HL-60 (cell line): ENCODE measurements at regions not wholly inside any gene's neighbourhood (a gene's known extent, or its start where the extent isn't known, plus 50 kb on each side); places are given as distances from the start of the nearest gene placed in this dataset.
A peak's percentile ranks its signal among the peaks of the same experiment; 100 is the strongest.

Experiments used
- DNase-seq, 2 experiments: peaks; one replicate each; pipeline ENCODE4 v3.0.0-alpha.2; 2010 to 2020; ENCODE audit warnings: low read depth in 1 of 2, low spot score in 1 of 2
- H3K27ac ChIP-seq: fragments of 250-450 bp; sonication (Bioruptor Pico); replicated peaks from 2 replicates; pipeline ENCODE4 v1.5.1; 2020; ENCODE audit warnings: mild to moderate bottlenecking, moderate library complexity
- H3K27me3 ChIP-seq: fragments of 250-450 bp; sonication (Bioruptor Pico); 2 replicates; pipeline ENCODE4 v1.5.1; 2021; ENCODE audit warnings: mild to moderate bottlenecking, moderate library complexity; ENCODE audit not compliant: insufficient read depth, poor library complexity, severe bottlenecking
- H3K4me3 ChIP-seq: replicated peaks from 2 replicates; pipeline ENCODE4 v1.5.1; 2011; ENCODE audit warnings: mild to moderate bottlenecking, control low read depth, low read length; ENCODE audit not compliant: insufficient read depth
- GABPA ChIP-seq: IDR thresholded peaks from 2 replicates; pipeline ENCODE4 v1.6.1; 2012; ENCODE audit warnings: low read depth
- POLR2AphosphoS5 ChIP-seq: IDR thresholded peaks from 2 replicates; pipeline ENCODE4 v1.6.1; 2012; ENCODE audit warnings: low read depth
- SPI1 ChIP-seq: IDR thresholded peaks from 2 replicates; pipeline ENCODE4 v1.6.1; 2012; ENCODE audit warnings: low read depth, mild to moderate bottlenecking, borderline replicate concordance
- TF ChIP-seq, protein P1 (sequence below): IDR thresholded peaks from one replicate; pipeline ENCODE4 v1.5.1; 2011; ENCODE audit warnings: low read length, control low read depth, inconsistent platforms; ENCODE audit not compliant: insufficient read depth
- TF ChIP-seq, protein P2 (sequence below): IDR thresholded peaks from 2 replicates; pipeline ENCODE4 v1.6.1; 2012; ENCODE audit warnings: low read depth; ENCODE audit not compliant: insufficient replicate concordance

DNA sequence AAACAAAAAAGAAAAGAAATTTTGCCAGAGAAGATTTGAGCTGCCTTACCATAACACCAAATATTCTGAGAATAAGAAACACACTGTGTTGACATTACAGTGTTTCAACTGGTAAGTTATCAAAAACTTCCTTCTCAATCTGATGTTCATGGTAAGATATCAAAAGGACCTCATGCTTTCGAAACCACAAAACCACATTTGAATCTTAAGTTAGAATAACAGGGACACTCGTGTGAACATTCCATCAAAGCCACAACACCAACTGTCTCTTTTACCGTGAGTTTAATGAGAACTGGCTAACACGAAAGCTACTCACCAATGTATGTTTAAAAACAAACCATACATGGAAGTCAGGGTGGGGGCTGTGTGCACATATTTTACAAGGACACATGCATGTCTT is 73.0 kb upstream of the OPRM1 start:
- Histone ChIP-seq H3K27ac (no peak overlapping the region), H3K27me3 (no peaks in the 10 kb centered on the region), H3K4me3 (no peak overlapping the region)
- TF ChIP-seq, protein P1, sequence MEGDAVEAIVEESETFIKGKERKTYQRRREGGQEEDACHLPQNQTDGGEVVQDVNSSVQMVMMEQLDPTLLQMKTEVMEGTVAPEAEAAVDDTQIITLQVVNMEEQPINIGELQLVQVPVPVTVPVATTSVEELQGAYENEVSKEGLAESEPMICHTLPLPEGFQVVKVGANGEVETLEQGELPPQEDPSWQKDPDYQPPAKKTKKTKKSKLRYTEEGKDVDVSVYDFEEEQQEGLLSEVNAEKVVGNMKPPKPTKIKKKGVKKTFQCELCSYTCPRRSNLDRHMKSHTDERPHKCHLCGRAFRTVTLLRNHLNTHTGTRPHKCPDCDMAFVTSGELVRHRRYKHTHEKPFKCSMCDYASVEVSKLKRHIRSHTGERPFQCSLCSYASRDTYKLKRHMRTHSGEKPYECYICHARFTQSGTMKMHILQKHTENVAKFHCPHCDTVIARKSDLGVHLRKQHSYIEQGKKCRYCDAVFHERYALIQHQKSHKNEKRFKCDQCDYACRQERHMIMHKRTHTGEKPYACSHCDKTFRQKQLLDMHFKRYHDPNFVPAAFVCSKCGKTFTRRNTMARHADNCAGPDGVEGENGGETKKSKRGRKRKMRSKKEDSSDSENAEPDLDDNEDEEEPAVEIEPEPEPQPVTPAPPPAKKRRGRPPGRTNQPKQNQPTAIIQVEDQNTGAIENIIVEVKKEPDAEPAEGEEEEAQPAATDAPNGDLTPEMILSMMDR: no peak
- no peak for TF ChIP-seq POLR2AphosphoS5
- TF ChIP-seq, protein P2, sequence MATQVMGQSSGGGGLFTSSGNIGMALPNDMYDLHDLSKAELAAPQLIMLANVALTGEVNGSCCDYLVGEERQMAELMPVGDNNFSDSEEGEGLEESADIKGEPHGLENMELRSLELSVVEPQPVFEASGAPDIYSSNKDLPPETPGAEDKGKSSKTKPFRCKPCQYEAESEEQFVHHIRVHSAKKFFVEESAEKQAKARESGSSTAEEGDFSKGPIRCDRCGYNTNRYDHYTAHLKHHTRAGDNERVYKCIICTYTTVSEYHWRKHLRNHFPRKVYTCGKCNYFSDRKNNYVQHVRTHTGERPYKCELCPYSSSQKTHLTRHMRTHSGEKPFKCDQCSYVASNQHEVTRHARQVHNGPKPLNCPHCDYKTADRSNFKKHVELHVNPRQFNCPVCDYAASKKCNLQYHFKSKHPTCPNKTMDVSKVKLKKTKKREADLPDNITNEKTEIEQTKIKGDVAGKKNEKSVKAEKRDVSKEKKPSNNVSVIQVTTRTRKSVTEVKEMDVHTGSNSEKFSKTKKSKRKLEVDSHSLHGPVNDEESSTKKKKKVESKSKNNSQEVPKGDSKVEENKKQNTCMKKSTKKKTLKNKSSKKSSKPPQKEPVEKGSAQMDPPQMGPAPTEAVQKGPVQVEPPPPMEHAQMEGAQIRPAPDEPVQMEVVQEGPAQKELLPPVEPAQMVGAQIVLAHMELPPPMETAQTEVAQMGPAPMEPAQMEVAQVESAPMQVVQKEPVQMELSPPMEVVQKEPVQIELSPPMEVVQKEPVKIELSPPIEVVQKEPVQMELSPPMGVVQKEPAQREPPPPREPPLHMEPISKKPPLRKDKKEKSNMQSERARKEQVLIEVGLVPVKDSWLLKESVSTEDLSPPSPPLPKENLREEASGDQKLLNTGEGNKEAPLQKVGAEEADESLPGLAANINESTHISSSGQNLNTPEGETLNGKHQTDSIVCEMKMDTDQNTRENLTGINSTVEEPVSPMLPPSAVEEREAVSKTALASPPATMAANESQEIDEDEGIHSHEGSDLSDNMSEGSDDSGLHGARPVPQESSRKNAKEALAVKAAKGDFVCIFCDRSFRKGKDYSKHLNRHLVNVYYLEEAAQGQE: no peak
- DNase-seq: peak in 1 of 2 experiments; percentile 4

DNA sequence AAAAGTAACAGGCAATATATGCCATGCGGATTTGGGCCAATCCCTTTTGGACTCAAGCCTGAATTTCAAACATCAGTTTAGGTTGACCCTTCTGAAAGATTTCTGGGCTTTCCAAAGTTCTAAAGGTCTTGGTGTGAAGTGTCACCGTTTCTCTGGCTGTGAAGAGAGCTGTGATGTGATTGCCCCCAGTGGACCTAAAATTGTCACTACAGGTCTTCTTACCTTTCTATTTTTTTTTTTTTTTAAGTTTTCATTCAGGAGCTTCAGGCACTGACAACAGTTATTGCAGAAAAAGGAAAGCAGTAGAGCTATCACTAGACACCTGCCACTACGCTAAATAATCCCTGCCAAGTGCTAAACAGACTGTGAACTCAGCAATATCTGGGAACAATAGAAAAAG is 75.7 kb upstream of the OPRM1 start:
- no peak overlapping the region for H3K27ac ChIP-seq
- H3K4me3 ChIP-seq: no peak overlapping the region
- TF ChIP-seq, protein P1: no peak
- TF ChIP-seq POLR2AphosphoS5: no peak
- TF ChIP-seq, protein P2: no peak
- no peak for TF ChIP-seq SPI1
- no peak for TF ChIP-seq GABPA
- no peak for DNase-seq
- no peaks in the 10 kb centered on the region for H3K27me3 ChIP-seq

DNA sequence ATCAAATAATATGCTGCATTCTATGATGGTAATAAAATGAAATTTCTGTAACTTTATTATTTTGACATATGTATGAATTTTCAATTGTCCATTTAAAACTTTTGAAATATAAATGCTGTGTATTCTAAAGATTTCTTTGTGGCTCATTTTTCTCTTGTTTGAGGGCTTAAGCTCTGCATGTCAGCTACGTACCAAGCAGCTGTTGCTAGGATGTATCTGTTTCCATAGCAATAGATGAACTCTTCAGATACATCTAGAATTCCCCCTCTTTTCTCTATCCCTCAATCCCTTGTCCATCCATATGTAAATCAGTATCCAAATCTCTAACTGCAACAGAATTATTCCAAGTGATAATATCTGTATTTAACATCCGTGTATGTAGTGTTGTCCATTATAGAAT is 76.5 kb upstream of the OPRM1 start:
- DNase-seq: no peak
- Histone ChIP-seq H3K4me3 (no peak overlapping the region), H3K27ac (no peak overlapping the region), H3K27me3 (no peaks in the 10 kb centered on the region)
- TF ChIP-seq SPI1: no peak
- TF ChIP-seq, protein P2: no peak
- TF ChIP-seq, protein P1: no peak
- TF ChIP-seq GABPA: no peak
- no peak for TF ChIP-seq POLR2AphosphoS5
